DMS153 treated with DMSO at 0.1 percent for 48 hours (cell line): ENCODE measurements at regions not wholly inside any gene's neighbourhood (a gene's known extent, or its start where the extent isn't known, plus 50 kb on each side); places are given as distances from the start of the nearest gene placed in this dataset.

Source experiments
- DNase-seq: peaks from one replicate; lab custom pipeline; 2025; ENCODE audit not compliant: unreplicated experiment; lab: John Stamatoyannopoulos, UW

DNA sequence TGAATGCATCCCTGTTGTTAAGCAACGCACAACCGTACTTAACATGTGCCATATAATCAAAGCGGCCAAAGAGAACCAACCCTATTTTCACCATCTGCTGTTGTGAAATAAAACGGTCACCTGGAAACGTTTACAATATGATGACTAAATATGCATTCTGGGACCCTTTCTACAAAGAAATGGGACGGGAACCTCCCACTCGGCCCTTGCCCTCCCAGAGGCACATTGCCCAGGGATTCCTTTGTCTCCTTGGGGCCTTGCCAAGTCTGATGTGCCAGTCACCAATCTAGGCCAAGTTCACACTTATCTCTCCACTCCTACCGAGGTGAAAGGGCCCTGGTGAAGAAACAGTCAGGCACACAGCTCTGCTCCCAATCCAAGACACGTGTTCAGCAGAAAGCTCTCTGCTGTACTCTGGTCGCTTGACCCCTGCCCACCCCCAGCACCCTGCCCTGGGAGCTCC lies 427.4 kb upstream of the JARID2 start:
- DNase-seq: no peak

GRCh38 chr6:14819001-14819400 lies 426.9 kb upstream of the JARID2 start:
- DNase-seq: no peak

GRCh38 chr6:14819840-14820420 lies 425.9 kb upstream of the JARID2 start:
- no peak for DNase-seq

DNA sequence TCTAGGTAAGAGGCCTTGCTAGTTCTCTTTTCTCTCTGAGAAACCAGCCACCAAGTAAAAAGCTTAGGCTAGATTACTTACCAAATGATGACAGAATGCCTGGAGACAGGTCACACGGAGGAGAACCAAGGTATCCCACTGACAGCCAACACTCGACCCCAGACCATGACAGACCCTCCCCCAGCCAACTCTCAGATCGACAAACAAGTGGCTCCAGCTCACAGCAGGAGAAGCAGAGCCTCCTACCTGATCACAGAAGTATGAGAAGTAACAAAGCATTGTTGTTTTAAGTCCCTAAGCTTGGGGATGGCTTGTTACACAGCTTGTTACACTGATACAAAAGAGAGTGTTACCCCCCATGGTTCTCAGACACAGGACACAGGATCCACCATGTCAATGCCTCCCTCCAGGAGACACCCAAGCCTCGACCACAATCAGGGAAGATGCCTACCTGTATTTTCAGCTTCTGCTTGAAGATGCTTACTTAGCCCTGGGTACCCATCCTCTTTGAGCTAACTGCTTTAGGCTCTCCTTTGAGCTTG lies 423.8 kb upstream of the JARID2 start:
- DNase-seq: no peak

DNA sequence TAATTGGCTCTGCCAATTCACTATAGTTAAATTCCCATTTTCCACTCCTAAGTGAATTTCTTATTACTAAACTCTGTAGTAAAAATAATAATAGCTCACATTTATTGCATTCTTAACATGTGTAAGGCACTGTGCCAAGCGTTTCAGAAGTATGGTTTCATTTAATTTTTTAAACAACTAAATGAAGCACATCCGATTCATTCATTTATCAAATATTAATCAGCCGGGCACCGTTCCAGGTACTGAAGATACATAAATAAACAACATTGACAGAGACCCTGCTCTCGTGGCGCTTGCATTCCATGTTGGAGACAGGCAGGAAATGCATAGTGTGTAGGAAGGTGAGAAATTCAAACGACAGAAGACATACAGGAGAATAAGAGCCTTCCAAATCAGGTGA lies 423.2 kb upstream of the JARID2 start:
- no peak for DNase-seq

DNA sequence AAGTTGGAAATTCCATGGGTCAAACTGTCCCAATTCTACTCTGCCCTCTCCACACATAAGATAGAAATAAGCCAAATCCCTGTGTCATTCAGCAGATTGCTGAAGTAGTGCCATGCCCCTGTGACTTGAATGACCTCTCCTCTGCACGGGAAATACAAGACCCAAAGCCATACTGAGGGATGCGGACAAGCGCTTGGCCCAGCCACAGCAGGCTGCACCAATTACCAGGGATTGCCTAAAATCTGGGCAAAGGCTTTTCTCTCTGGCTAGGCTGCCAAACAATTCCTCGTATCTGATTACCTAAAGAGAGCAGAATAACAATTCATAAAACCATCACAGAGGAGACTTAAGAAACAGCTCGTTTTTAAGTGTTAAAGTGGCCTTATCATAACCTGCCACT lies 421.8 kb upstream of the JARID2 start:
- no peak for DNase-seq

DNA sequence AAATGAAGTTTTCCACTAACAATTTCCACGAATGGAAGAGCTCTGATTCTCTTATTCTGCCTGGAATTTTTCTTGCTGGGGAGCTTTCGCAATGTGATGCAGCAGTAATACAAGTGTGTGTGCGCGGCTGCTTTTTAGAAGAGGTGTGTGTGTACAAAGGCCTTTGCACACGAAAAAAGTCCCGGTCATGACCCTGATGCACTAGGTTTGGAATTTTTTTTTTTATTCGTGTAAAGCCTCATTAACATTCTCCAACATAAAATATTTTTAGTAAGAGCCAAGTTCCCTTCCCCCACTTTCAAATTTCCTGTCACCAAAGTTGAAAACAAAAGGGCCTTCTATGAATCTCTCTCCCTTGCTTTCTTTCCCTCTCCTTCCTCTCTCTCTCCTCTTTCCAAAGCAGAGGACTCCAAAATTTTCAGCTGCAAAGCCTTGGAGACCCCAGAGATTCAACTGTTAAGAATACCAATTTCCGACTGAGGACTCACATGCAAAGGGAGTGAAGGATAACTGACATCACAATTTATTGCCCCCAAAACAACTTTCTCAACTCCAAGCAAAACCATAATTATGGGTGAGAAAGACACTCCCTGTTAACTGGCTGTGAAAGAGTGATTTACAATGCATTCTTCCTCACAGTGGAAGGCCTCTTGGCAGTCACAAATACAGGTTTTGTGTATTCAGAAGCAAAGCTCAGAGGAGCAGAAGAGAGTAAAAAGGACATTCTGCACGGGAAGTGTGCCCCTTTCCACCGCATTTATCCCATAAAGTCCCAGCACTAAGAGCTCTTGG lies 421.2 kb upstream of the JARID2 start:
- no peak for DNase-seq

DNA sequence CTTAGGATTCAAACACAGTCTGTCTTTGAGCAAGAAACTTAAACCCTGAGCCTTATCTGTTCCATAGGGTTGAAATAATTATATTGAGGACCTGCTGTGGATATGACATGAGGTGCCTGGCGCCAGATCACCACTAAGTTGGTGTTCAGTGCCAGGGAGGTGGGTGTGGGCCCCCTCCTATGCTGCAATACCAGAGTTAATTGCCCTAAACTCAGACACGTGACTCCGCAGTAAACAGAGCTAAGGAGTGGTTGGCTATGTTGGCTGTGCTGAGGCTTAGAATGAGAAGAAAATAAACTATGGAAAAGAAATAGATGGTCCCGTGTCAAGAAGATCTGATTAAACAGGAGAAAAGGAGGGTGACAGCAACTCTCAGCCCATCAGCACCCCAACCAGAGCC lies 419.4 kb upstream of the JARID2 start:
- no peak for DNase-seq

GRCh38 chr6:14827354-14827753 lies 418.5 kb upstream of the JARID2 start:
- DNase-seq: no peak

DNA sequence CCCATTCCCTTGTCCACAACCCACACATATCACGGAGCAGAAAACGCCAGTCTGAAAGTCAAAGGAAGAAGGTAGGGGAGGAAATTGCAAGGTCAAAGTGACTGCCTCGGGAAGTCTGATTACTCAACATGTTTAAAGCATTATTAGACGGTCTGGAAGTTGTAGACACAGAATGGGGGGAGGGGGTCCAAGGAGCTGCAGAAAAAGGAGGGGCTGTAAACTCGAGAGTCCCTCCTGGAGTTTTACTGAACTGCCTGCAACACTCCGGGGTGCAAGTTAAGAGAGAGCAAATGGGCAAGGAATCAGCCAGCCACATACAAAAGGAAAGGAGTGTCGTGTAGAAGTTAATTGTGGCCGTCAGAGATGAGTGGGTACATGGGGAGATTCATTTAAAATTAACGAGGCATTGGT lies 417.7 kb upstream of the JARID2 start:
- DNase-seq: no peak

DNA sequence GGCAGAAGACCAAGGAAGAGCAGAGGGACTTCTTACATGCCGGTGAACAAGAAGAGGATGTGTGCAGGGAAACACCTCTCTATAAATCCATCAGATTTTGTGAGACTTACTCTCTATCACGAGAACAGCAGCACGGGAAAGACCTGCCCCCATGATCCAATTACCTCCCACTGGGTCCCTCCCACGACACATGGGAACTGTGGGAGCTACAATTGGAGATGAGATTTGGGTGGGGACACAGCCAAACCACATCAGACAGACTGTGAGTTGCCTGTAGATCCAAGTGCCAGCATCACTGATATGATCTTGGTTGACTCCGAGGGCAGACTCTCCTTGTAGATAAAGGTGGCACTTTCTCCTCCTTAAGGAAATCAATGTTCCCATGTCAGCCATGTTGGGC lies 414.8 kb upstream of the JARID2 start:
- DNase-seq: no peak

- DNase-seq: no peak
These were observed 413.9 kb upstream of the JARID2 start for GRCh38 chr6:14831937-14832336.

DNA sequence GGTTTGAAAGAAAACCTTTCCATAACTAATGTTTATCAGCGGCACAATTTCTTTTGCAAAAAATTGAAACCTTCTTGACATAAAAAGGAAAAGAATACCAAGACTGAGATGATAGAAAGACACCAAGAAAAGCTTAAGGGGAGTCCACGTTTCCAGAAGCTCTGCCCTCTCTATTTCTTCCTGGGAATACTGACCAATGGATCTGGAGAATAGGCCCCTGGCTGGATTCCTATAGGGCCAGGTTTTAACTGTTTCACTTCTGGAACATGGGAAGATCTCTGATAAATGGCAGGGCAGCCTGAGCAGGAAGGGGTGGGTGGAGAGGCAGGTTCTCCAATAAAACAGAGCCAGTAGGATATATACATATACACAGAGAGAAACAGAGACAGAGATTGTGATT lies 413.4 kb upstream of the JARID2 start:
- no peak for DNase-seq

DNA sequence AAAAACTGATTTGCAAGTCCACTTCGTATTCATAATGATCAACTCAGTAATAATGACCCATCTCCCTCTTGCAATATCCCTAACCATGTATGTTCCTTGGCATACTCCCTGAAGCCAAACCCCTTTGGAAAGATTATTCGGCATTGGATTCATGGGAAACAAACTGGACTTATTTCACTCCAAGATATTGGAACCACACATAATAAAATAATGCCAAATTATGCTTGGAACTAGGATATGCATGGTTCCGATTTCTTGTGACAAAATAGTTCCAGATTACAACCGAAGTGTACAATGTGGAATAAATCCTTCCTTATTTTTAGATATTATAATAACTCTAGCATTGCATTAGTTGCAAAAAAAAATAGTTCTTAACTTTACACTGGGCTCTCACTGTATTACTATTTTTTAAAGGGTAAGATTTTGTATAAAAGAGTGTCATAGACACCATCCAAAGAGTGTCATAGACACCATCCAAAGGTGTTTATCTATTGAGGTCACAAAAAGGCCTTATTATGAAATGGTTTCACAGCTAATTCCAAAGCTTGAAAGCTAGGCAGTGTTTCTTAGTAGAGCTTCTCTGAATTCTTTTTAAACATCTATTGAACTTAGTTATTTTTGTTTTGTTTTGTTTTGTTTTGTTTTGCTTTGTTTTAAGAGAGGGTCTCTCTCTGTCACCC lies 410.9 kb upstream of the JARID2 start:
- DNase-seq: no peak

DNA sequence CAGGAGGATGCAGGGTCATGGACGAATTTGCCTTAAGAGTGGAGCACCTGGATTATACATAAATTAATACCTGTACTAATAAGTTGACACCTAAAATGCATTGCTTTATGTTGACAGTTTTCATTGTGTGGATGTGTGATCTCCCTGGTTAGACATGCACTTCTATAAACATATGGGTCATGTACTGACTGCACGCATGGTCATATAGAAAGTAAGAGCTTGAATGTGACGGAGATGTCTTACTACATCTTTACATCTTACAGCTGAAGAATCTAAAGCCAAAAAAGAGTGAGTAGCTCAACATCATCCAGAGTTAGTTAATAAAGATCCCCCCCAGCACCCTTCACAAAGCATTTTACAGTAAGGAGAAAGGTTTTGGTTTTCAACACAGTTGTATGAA lies 408.4 kb upstream of the JARID2 start:
- no peak for DNase-seq

- no peak for DNase-seq
These were observed 407.7 kb upstream of the JARID2 start for GRCh38 chr6:14838133-14838583.

DNA sequence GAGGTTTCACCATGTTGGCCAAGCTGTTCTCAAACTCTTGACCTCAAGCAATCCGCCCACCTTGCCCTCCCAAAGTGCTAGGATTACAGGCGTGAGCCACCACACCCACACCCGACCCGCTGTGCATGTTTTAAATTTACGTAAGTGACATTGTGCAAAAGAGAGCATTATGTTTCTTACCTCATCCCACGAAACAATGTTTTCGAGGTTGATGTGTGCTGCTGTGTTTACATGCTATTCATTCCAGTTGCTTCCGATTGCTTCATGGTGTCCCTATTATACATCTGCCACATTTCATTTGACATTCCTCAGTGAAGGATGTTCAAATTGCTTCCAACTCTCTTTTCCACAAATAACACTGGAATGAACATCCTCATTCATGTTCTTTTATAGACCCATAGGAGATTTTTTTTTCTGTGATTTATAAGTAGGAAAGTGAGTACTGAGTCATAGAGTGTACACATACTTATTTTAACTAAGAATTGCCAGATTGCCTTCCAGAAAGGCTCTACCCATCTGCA lies 403.9 kb upstream of the JARID2 start:
- DNase-seq: no peak

DNA sequence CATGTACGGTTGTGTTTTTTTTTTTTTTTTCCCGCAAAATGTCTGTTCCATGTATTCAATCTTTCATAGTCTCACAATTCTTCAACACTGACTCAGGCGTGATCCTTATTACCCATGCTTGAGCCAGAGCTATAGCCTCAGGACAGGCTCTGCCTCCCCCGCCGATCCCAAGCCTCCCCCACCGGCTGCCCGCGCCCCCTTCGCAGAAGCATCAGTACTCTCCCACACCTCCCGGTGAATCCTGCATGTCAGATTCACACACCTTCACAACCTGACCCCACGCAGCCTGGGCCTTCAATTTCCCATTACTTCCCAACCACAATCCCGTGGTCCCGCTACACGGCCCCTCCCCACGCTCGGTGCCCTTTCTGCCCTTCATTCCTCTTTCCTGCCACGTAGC lies 401.5 kb upstream of the JARID2 start:
- no peak for DNase-seq

GRCh38 chr6:14848019-14848418 lies 397.9 kb upstream of the JARID2 start:
- DNase-seq: no peak

DNA sequence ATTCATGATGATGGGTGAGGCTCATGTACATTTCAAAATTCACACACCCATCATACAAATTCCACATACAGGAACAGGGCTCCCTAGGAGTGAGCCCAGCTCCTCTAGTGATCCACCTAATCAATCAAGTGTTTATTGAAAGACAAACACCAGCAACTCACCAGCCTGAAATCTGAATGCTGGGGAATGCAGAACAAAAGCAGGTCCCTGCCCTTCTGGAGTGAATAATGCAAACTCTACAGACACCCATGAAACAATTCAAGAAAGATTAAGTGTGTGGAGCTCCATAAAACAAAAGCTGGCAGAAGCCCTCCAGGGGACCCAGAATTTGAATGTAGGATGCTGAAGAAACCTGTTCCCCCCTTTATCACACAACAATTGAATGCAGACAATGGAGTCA lies 396.7 kb upstream of the JARID2 start:
- DNase-seq: no peak

GRCh38 chr6:14851281-14851680 lies 394.6 kb upstream of the JARID2 start:
- no peak for DNase-seq

DNA sequence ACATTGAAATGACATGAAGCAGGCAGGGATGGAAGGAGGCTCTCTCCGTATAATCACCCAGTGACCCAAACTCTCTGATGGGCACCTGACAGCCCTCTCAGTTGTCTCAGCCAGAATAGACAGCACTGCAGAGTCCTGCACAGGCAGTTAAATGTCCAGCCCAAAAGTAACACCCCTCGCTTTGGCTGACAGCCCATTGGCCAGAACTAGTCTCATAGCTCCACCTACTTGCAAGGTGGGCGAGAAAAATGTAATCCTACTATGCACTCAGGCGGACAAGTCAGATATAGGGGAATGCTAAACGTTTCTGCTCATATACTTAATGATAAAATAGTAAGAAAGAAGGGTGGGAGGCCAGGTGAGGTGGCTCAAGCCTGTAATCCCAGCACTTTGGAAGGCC lies 393.5 kb upstream of the JARID2 start:
- no peak for DNase-seq
